ENCODE measurements at regions not wholly inside any gene's neighbourhood (a gene's known extent, or its start where the extent isn't known, plus 50 kb on each side); places are given as distances from the start of the nearest gene placed in this dataset.

DNA sequence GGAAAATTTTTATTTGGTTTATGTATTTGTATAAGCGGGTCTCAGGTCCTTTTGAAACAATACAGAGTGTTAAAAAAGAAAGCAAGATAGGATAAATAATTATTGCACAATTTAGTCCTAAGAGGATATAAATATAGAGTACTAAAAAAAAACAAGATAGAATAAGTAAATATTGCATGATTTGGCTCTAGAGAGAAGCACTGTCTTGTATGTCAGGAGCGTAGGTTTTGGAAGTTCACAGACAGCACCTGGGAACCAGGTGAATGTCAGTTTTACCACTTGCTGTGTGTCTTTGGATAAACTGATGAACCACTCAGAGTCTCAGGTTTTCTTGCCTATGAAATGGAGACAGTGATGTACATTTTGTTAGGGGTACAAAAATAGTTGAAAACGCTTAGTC is 266.2 kb upstream of the ADAMTSL1 start:
- TF ChIP-seq, protein P1, sequence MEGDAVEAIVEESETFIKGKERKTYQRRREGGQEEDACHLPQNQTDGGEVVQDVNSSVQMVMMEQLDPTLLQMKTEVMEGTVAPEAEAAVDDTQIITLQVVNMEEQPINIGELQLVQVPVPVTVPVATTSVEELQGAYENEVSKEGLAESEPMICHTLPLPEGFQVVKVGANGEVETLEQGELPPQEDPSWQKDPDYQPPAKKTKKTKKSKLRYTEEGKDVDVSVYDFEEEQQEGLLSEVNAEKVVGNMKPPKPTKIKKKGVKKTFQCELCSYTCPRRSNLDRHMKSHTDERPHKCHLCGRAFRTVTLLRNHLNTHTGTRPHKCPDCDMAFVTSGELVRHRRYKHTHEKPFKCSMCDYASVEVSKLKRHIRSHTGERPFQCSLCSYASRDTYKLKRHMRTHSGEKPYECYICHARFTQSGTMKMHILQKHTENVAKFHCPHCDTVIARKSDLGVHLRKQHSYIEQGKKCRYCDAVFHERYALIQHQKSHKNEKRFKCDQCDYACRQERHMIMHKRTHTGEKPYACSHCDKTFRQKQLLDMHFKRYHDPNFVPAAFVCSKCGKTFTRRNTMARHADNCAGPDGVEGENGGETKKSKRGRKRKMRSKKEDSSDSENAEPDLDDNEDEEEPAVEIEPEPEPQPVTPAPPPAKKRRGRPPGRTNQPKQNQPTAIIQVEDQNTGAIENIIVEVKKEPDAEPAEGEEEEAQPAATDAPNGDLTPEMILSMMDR (IDR thresholded peaks at IDR 0.05) = no peak
- no peak for TF ChIP-seq POLR2A (IDR thresholded peaks at IDR 0.05; ENCODE audit: low read depth)
- no peak for TF ChIP-seq EP300 (IDR thresholded peaks at IDR 0.05)
- TF ChIP-seq POLR2AphosphoS5 (IDR thresholded peaks at IDR 0.05) = no peak
